ENCODE measurements at regions not wholly inside any gene's neighbourhood (a gene's known extent, or its start where the extent isn't known, plus 50 kb on each side); places are given as distances from the start of the nearest gene placed in this dataset.

GRCh38 chr15:81780966-81781365, 264.9 kb downstream of the MEX3B start:
- Histone ChIP-seq H3K9me3 (no peaks in the 10 kb centered on the region), H3K9me2 (no peaks in the 10 kb centered on the region), H3K36me3 (replicated peaks in 1 of 2; ENCODE audit: control insufficient read depth in 1 of 2, insufficient read depth in 2 of 2, low read length in 1 of 2) (no peaks in the 10 kb centered on the region), H3K27ac (ENCODE audit: low read depth in 2 of 2, low read length in 1 of 2) (no peak overlapping the region), H3K4me1 (ENCODE audit: control insufficient read depth in 1 of 2, insufficient read depth in 2 of 2, low read depth in 1 of 2, low read length in 1 of 2) (no peaks in the 10 kb centered on the region), H4K20me1 (ENCODE audit: insufficient read depth) (no peaks in the 10 kb centered on the region), H3K79me2 (ENCODE audit: insufficient read depth) (no peaks in the 10 kb centered on the region), H3K4me3 (ENCODE audit: low read depth in 2 of 2, low read length in 1 of 2) (no peak overlapping the region), H3K4me2 (no peak overlapping the region), H3F3A (replicated peaks; ENCODE audit: insufficient read depth) (no peaks in the 10 kb centered on the region), H2AFZ (ENCODE audit: low read depth) (no peak overlapping the region), H3K9ac (no peak overlapping the region), H3K27me3 (ENCODE audit: insufficient read depth) (no peaks in the 10 kb centered on the region; the same call in 1 of the 2 replicates)
- no peak for DNase-seq
- TF ChIP-seq SIN3A (IDR thresholded peaks at IDR 0.05; ENCODE audit: borderline replicate concordance, low read depth, low read length) (no peak), MEF2A (IDR thresholded peaks at IDR 0.05; ENCODE audit: borderline replicate concordance, low read depth) (no peak), FOXM1 (IDR thresholded peaks at IDR 0.05; ENCODE audit: low read depth) (no peak), MAX (IDR thresholded peaks at IDR 0.05; ENCODE audit: low read depth) (no peak), CHD2 (IDR thresholded peaks at IDR 0.05; ENCODE audit: low read length, partially characterized antibody) (no peak), SMC3 (IDR thresholded peaks at IDR 0.05; ENCODE audit: low read depth, low read length) (no peak), GATA2 (CRISPR knock-in tag; IDR thresholded peaks at IDR 0.05) (no peak), MXI1 (IDR thresholded peaks at IDR 0.05; ENCODE audit: low read depth, low read length) (no peak), JUND (IDR thresholded peaks at IDR 0.05) (no peak), EZH2phosphoT487 (IDR thresholded peaks at IDR 0.05; ENCODE audit: borderline replicate concordance, low read depth) (no peak), ELF1 (IDR thresholded peaks at IDR 0.05) (no peak), YY1 (IDR thresholded peaks at IDR 0.05; ENCODE audit: low read depth) (no peak)
- ChIA-PET CTCF (no interaction called here), POLR2A (no interaction called here)

GRCh38 chr15:81779181-81779580, 266.6 kb downstream of the MEX3B start:
- 31% methylated on average over 2 of the region's 2 CpGs for WGBS (ENCODE audit: low lambda C conversion rate)
- TF ChIP-seq TCF12 (IDR thresholded peaks at IDR 0.05) (no peak), RCOR1 (IDR thresholded peaks at IDR 0.05; ENCODE audit: low read length) (no peak), ELF1 (IDR thresholded peaks at IDR 0.05) (no peak), GATA2 (CRISPR knock-in tag; IDR thresholded peaks at IDR 0.05) (no peak), CHD2 (IDR thresholded peaks at IDR 0.05; ENCODE audit: low read length, partially characterized antibody) (no peak), FOSL2 (IDR thresholded peaks at IDR 0.05; ENCODE audit: borderline replicate concordance, low read depth) (no peak), CTCF (IDR thresholded peaks at IDR 0.05) (no peak), JUND (IDR thresholded peaks at IDR 0.05) (no peak), SIN3A (IDR thresholded peaks at IDR 0.05; ENCODE audit: borderline replicate concordance, low read depth, low read length) (no peak), FOXM1 (IDR thresholded peaks at IDR 0.05; ENCODE audit: low read depth) (no peak), USF2 (IDR thresholded peaks at IDR 0.05; ENCODE audit: borderline replicate concordance, low read depth, low read length) (no peak), SMC3 (IDR thresholded peaks at IDR 0.05; ENCODE audit: low read depth, low read length) (no peak), MAX (IDR thresholded peaks at IDR 0.05; ENCODE audit: low read depth) (no peak), ZBTB33 (IDR thresholded peaks at IDR 0.05; ENCODE audit: borderline replicate concordance, low read depth) (no peak), NRF1 (IDR thresholded peaks at IDR 0.05; ENCODE audit: low read depth, low read length) (no peak), YY1 (IDR thresholded peaks at IDR 0.05; ENCODE audit: low read depth) (no peak), RXRA (IDR thresholded peaks at IDR 0.05; ENCODE audit: borderline replicate concordance, low read depth) (no peak), TAF1 (IDR thresholded peaks at IDR 0.05; ENCODE audit: borderline replicate concordance, low read depth, low read length) (no peak), TEAD4 (IDR thresholded peaks at IDR 0.05; ENCODE audit: borderline replicate concordance, insufficient read depth) (no peak), USF1 (IDR thresholded peaks at IDR 0.05; ENCODE audit: borderline replicate concordance, low read depth) (no peak)
- Histone ChIP-seq H3K9ac (no peak overlapping the region), H3K4me2 (no peak overlapping the region), H3K4me1 (ENCODE audit: control insufficient read depth in 1 of 2, insufficient read depth in 2 of 2, low read depth in 1 of 2, low read length in 1 of 2) (no peaks in the 10 kb centered on the region), H3K9me3 (no peaks in the 10 kb centered on the region), H3K4me3 (ENCODE audit: low read depth in 2 of 2, low read length in 1 of 2) (no peak overlapping the region), H3F3A (replicated peaks; ENCODE audit: insufficient read depth) (no peaks in the 10 kb centered on the region), H3K79me2 (ENCODE audit: insufficient read depth) (no peaks in the 10 kb centered on the region), H3K36me3 (replicated peaks in 1 of 2; ENCODE audit: control insufficient read depth in 1 of 2, insufficient read depth in 2 of 2, low read length in 1 of 2) (no peaks in the 10 kb centered on the region), H2AFZ (ENCODE audit: low read depth) (no peak overlapping the region), H4K20me1 (ENCODE audit: insufficient read depth) (no peaks in the 10 kb centered on the region), H3K9me2 (no peaks in the 10 kb centered on the region), H3K27ac (ENCODE audit: low read depth in 2 of 2, low read length in 1 of 2) (no peak overlapping the region), H3K27me3 (ENCODE audit: insufficient read depth) (no peaks in the 10 kb centered on the region; the same call in 1 of the 2 replicates)
- ChIA-PET POLR2A (no interaction called here), CTCF (interaction anchor here (0.7 kb wide), 1 partner anchor 344 kb away, joined by 3 read pairs; no protein-coding TSS in a partner anchor)
- DNase-seq, result no peak
